PC-9 (cell line): ENCODE measurements at regions not wholly inside any gene's neighbourhood (a gene's known extent, or its start where the extent isn't known, plus 50 kb on each side); places are given as distances from the start of the nearest gene placed in this dataset.

Source experiments
- EZH2 ChIP-seq: fragments of 200-600 bp; sonication (generic); IDR thresholded peaks from 2 replicates; pipeline ENCODE4 v1.8.0; 2017; ENCODE audit warnings: antibody characterized with exemption, low read depth
- TF ChIP-seq, protein P1 (sequence below): fragments of 200-600 bp; sonication (generic); conservative IDR thresholded peaks from 2 replicates; pipeline ENCODE4 v1.6.1; 2017; ENCODE audit warnings: mixed run types, antibody characterized with exemption, mild to moderate bottlenecking, moderate library complexity

DNA sequence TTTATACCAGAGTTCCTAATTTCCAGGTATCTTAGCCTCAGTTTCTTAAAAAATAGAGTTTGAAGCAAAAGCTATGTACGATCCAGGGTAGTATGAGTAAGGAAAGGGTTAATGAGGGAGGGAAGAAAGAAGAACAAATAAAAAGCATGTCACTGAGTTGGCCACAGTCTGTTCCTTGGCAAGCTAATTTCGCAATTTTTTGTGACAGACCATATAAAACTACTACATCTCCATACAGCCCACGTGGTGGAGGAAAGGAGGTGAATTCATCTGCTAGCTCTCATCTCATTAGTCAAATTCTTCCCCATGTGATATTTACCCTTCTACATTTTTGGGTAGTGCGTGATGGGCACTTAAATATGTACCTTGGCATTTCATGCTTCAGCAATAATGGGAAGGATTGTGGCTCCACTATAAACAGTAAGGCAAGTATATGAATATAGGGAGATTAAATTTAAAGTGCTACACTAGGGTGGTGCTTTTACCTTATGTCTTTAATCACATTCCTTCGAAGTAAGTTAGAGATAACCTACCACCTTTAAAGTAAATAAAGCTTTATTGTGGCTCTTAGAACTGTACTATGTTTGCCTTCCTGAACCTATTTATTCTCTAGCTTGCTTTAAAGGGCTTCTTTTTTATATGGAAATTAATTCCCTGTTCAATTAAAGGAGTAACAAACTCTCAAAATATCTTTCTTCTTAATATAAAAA lies 102.1 kb upstream of the VAMP7 start:
- TF ChIP-seq, protein P1, sequence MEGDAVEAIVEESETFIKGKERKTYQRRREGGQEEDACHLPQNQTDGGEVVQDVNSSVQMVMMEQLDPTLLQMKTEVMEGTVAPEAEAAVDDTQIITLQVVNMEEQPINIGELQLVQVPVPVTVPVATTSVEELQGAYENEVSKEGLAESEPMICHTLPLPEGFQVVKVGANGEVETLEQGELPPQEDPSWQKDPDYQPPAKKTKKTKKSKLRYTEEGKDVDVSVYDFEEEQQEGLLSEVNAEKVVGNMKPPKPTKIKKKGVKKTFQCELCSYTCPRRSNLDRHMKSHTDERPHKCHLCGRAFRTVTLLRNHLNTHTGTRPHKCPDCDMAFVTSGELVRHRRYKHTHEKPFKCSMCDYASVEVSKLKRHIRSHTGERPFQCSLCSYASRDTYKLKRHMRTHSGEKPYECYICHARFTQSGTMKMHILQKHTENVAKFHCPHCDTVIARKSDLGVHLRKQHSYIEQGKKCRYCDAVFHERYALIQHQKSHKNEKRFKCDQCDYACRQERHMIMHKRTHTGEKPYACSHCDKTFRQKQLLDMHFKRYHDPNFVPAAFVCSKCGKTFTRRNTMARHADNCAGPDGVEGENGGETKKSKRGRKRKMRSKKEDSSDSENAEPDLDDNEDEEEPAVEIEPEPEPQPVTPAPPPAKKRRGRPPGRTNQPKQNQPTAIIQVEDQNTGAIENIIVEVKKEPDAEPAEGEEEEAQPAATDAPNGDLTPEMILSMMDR: no peak
- no peak for TF ChIP-seq EZH2
